ENCODE measurements at regions not wholly inside any gene's neighbourhood (a gene's known extent, or its start where the extent isn't known, plus 50 kb on each side); places are given as distances from the start of the nearest gene placed in this dataset.
A peak's percentile ranks its signal among the peaks of the same experiment; 100 is the strongest.

- Histone ChIP-seq H3K4me1 (peaks cover 0 to 15% (median 0%) of the 10 kb centered on the region in 12 donors), H3K27ac (peak overlapping the region in 5 of 12 donors; percentile 11 to 56 (median 37)), H3K27me3 (no peaks in the 10 kb centered on the region), H3K9me3 (no peaks in the 10 kb centered on the region), H3K4me3 (peak overlapping the region in 9 of 12 donors; percentile 6 to 38 (median 16)), H3K36me3 (peaks cover 0 to 2% (median 0%) of the 10 kb centered on the region in 9 donors)
- ATAC-seq (peak in 2 of 4 donors; percentile 38 to 44), DNase-seq (no peak)
- 50 to 76% (median 59%) methylated on average over 5 of the region's 5 CpGs for WGBS, 4 donors
- intact Hi-C loops (cut with DNase I): no loop called here
- TF ChIP-seq, protein P1, sequence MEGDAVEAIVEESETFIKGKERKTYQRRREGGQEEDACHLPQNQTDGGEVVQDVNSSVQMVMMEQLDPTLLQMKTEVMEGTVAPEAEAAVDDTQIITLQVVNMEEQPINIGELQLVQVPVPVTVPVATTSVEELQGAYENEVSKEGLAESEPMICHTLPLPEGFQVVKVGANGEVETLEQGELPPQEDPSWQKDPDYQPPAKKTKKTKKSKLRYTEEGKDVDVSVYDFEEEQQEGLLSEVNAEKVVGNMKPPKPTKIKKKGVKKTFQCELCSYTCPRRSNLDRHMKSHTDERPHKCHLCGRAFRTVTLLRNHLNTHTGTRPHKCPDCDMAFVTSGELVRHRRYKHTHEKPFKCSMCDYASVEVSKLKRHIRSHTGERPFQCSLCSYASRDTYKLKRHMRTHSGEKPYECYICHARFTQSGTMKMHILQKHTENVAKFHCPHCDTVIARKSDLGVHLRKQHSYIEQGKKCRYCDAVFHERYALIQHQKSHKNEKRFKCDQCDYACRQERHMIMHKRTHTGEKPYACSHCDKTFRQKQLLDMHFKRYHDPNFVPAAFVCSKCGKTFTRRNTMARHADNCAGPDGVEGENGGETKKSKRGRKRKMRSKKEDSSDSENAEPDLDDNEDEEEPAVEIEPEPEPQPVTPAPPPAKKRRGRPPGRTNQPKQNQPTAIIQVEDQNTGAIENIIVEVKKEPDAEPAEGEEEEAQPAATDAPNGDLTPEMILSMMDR (IDR thresholded peaks at IDR 0.05): no peak
- no peak for TF ChIP-seq POLR2A (IDR thresholded peaks at IDR 0.05)
These were observed 98.3 kb downstream of the LYPLAL1 start for GRCh38 chr1:219271818-219272535.

GRCh38 chr1:219269171-219269570, 95.5 kb downstream of the LYPLAL1 start:
- Histone ChIP-seq H3K4me1 (peaks cover 0 to 15% (median 0%) of the 10 kb centered on the region in 12 donors), H3K4me3 (no peak overlapping the region), H3K9me3 (no peaks in the 10 kb centered on the region), H3K27me3 (no peaks in the 10 kb centered on the region), H3K27ac (no peak overlapping the region), H3K36me3 (peaks cover 0 to 2% (median 0%) of the 10 kb centered on the region in 9 donors)
- TF ChIP-seq POLR2A (IDR thresholded peaks at IDR 0.05): no peak
- TF ChIP-seq, protein P1 (IDR thresholded peaks at IDR 0.05): no peak
- DNase-seq (no peak), ATAC-seq (no peak)
- intact Hi-C loops (cut with DNase I): no loop called here

- ATAC-seq: no peak
These were observed 92.8 kb downstream of the LYPLAL1 start for GRCh38 chr1:219266524-219266923.

DNA sequence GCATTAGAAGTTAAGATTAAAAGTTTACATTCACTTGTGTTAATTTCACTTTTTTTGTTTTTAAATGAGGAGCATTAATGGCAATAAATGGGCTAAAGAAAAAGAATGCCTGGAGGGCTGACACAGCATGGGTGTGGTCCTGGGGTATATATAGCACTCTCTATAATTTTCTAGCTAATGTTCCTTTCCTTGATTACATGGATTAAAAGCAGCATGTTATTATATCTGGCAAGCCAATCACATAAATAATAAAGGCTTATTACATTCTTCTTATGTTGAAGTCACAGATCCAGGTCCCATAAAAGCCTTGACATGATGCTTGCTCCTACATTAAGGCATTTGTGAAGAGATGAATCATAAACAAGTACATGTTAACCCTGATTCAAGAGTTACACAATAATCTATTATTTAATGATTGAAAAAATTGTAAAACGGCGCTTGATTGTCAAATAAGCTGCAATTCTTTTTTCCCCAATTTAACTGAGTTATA, 91.4 kb downstream of the LYPLAL1 start:
- ATAC-seq: no peak

More at GRCh38 chr1:219266524-219266923, 92.8 kb downstream of the LYPLAL1 start:
- no peak overlapping the region for H3K4me3 ChIP-seq
- intact Hi-C loops (cut with DNase I): no loop called here
- no peaks in the 10 kb centered on the region for H3K36me3 ChIP-seq
- no peak overlapping the region for H3K27ac ChIP-seq
- TF ChIP-seq, protein P1 (IDR thresholded peaks at IDR 0.05): no peak
- no peak for TF ChIP-seq POLR2A (IDR thresholded peaks at IDR 0.05)
- no peaks in the 10 kb centered on the region for H3K27me3 ChIP-seq
- H3K9me3 ChIP-seq: peaks cover 0 to 12% (median 2%) of the 10 kb centered on the region in 12 donors
- WGBS, 4 donors: 91 to 97% (median 96%) methylated on average over 2 of the region's 2 CpGs
- peaks cover 0 to 3% (median 0%) of the 10 kb centered on the region in 12 donors for H3K4me1 ChIP-seq
- DNase-seq: no peak

More for the DNA sequence above, 91.4 kb downstream of the LYPLAL1 start:
- Histone ChIP-seq H3K27me3 (no peaks in the 10 kb centered on the region), H3K9me3 (peaks cover 0 to 22% (median 3%) of the 10 kb centered on the region in 12 donors), H3K4me1 (no peaks in the 10 kb centered on the region), H3K4me3 (no peak overlapping the region), H3K27ac (no peak overlapping the region), H3K36me3 (no peaks in the 10 kb centered on the region)
- WGBS, 4 donors: 90 to 93% (median 92%) methylated on average over 2 of the region's 2 CpGs
- no peak for TF ChIP-seq POLR2A (IDR thresholded peaks at IDR 0.05)
- TF ChIP-seq, protein P1 (IDR thresholded peaks at IDR 0.05): no peak
- intact Hi-C loops (cut with DNase I): no loop called here
- DNase-seq: no peak

Data from heart left ventricle (tissue), 16 donors.